Sigmoid colon (tissue), 6 donors: ENCODE measurements at regions not wholly inside any gene's neighbourhood (a gene's known extent, or its start where the extent isn't known, plus 50 kb on each side); places are given as distances from the start of the nearest gene placed in this dataset.

Experiments
- DNase-seq: peaks from one replicate; pipeline ENCODE4 v3.0.0-alpha.2; 2019
- H3K27ac ChIP-seq, 4 donors: fragments of 200-600 bp; sonication (generic); one replicate each; pipeline ENCODE4 v1.5.1; 2016 to 2019; ENCODE audit warnings: mild to moderate bottlenecking in 1 of 4
- H3K27me3 ChIP-seq, 3 donors: fragments of 200-600 bp; sonication (generic); one replicate each; pipeline ENCODE4 v1.5.1; 2019; ENCODE audit warnings: mild to moderate bottlenecking in 1 of 3
- H3K36me3 ChIP-seq, 4 donors: fragments of 200-600 bp; sonication (generic); one replicate each; pipeline ENCODE4 v1.5.1; 2016 to 2019
- H3K4me1 ChIP-seq, 4 donors: fragments of 200-600 bp; sonication (generic); one replicate each; pipeline ENCODE4 v1.5.1; 2017 to 2019
- H3K4me3 ChIP-seq, 4 donors: fragments of 200-600 bp; sonication (generic); one replicate each; pipeline ENCODE4 v1.5.1; 2017 to 2019; ENCODE audit warnings: mild to moderate bottlenecking in 2 of 4, moderate library complexity in 1 of 4
- H3K9me3 ChIP-seq, 4 donors: fragments of 200-600 bp in 3 of 4; sonication (generic) in 3 of 4; one replicate each; pipeline versions ENCODE4 v1.5.1 to v1.6.1; 2013 to 2019
- EP300 ChIP-seq, 4 donors: sonication (generic); formaldehyde crosslinking; IDR thresholded peaks; one replicate each; pipeline ENCODE4 v1.6.1; 2017; ENCODE audit warnings: antibody characterized with exemption in 4 of 4
- POLR2A ChIP-seq, 2 donors: fragments of 450-650 bp; IDR thresholded peaks; one replicate each; pipeline ENCODE4 v1.6.1; 2016; ENCODE audit warnings: antibody characterized with exemption in 2 of 2, mild to moderate bottlenecking in 2 of 2, moderate library complexity in 2 of 2
- POLR2AphosphoS5 ChIP-seq, 4 donors: sonication (generic); formaldehyde crosslinking; IDR thresholded peaks; one replicate each; pipeline ENCODE4 v1.6.1; 2017; ENCODE audit warnings: antibody characterized with exemption in 4 of 4
- WGBS, 2 donors: extraction: QIAGEN DNeasy Blood & Tissue Kit; methylation state at CpG; one replicate each; pipeline ENCODE4 v1.1.7; 2013; 5-methylcytosine and 5-hydroxymethylcytosine counted together
- intact Hi-C: fragments of 100-400 bp; cut with DNase I; formaldehyde crosslinking; loops from one replicate; pipeline ENCODE4 v1.15.1; 2023
- TF ChIP-seq, protein P1 (sequence below), 4 experiments: fragments of 450-650 bp in 3 of 4; fragments of 200-600 bp in 1 of 4; IDR thresholded peaks; one replicate each; pipeline ENCODE4 v1.5.1; 2016 to 2019; ENCODE audit warnings: antibody characterized with exemption in 4 of 4, mild to moderate bottlenecking in 3 of 4, moderate library complexity in 2 of 4
- donor health status: healthy with polysubstance abuse.
- donor health status: healthy.

GRCh38 chr2:14272396-14273075 is 360.0 kb upstream of the LRATD1 start:
- Histone ChIP-seq H3K27ac (no peak overlapping the region), H3K36me3 (no peaks in the 10 kb centered on the region), H3K9me3 (peaks cover 0 to 2% (median 0%) of the 10 kb centered on the region in 4 donors), H3K4me1 (no peaks in the 10 kb centered on the region), H3K4me3 (no peak overlapping the region), H3K27me3 (no peaks in the 10 kb centered on the region)
- no peak for DNase-seq
- 45 to 64% methylated on average over 4 of the region's 4 CpGs for WGBS, 2 donors
- intact Hi-C loops = no loop called here
- no peak for TF ChIP-seq EP300 (IDR thresholded peaks at IDR 0.05)
- TF ChIP-seq, protein P1, sequence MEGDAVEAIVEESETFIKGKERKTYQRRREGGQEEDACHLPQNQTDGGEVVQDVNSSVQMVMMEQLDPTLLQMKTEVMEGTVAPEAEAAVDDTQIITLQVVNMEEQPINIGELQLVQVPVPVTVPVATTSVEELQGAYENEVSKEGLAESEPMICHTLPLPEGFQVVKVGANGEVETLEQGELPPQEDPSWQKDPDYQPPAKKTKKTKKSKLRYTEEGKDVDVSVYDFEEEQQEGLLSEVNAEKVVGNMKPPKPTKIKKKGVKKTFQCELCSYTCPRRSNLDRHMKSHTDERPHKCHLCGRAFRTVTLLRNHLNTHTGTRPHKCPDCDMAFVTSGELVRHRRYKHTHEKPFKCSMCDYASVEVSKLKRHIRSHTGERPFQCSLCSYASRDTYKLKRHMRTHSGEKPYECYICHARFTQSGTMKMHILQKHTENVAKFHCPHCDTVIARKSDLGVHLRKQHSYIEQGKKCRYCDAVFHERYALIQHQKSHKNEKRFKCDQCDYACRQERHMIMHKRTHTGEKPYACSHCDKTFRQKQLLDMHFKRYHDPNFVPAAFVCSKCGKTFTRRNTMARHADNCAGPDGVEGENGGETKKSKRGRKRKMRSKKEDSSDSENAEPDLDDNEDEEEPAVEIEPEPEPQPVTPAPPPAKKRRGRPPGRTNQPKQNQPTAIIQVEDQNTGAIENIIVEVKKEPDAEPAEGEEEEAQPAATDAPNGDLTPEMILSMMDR (IDR thresholded peaks at IDR 0.05) = no peak
- TF ChIP-seq POLR2A (IDR thresholded peaks at IDR 0.05) = no peak

- intact Hi-C loops = no loop called here
- 89 to 91% methylated on average over 1 of the region's 1 CpG for WGBS, 2 donors
- Histone ChIP-seq H3K27me3 (no peaks in the 10 kb centered on the region), H3K9me3 (peaks cover 0 to 7% (median 0%) of the 10 kb centered on the region in 4 donors), H3K36me3 (no peaks in the 10 kb centered on the region), H3K27ac (no peak overlapping the region), H3K4me1 (no peaks in the 10 kb centered on the region), H3K4me3 (no peak overlapping the region)
- no peak for DNase-seq
- no peak for TF ChIP-seq EP300 (IDR thresholded peaks at IDR 0.05)
These were observed 358.9 kb upstream of the LRATD1 start for GRCh38 chr2:14273650-14274049.

- no peaks in the 10 kb centered on the region for H3K4me1 ChIP-seq
- TF ChIP-seq, protein P1 (IDR thresholded peaks at IDR 0.05) = no peak
- no peak for TF ChIP-seq POLR2A (IDR thresholded peaks at IDR 0.05)
- no peak for TF ChIP-seq EP300 (IDR thresholded peaks at IDR 0.05)
- no peak for TF ChIP-seq POLR2AphosphoS5 (IDR thresholded peaks at IDR 0.05)
- H3K27me3 ChIP-seq = no peaks in the 10 kb centered on the region
- H3K4me3 ChIP-seq = no peak overlapping the region
- intact Hi-C loops = no loop called here
- no peaks in the 10 kb centered on the region for H3K9me3 ChIP-seq
- no peak overlapping the region for H3K27ac ChIP-seq
- DNase-seq = no peak
- H3K36me3 ChIP-seq = no peaks in the 10 kb centered on the region
These were observed 348.3 kb upstream of the LRATD1 start for GRCh38 chr2:14284244-14284643.

DNA sequence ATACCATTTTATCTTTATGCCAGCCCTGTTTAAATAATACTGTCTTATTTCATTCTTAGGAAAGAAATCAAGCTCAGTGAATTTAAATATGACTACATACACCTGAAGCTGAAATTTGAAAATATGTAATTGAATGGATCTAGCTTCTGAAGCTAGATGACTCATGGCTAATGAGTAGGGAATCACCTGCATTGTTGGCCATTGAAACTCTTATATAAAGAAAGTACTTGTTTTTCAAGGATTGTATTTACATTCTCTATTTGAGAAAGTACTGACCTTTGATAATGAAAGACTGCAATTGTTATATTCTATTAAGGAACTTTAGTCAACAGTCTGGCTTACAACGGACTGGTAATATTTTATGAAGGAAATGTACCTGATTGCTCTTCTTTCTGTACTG is 346.7 kb upstream of the LRATD1 start:
- Histone ChIP-seq H3K4me1 (no peaks in the 10 kb centered on the region), H3K9me3 (no peaks in the 10 kb centered on the region), H3K4me3 (no peak overlapping the region), H3K27me3 (no peaks in the 10 kb centered on the region), H3K27ac (no peak overlapping the region), H3K36me3 (no peaks in the 10 kb centered on the region)
- 18 to 67% methylated on average over 1 of the region's 1 CpG for WGBS, 2 donors
- TF ChIP-seq, protein P1 (IDR thresholded peaks at IDR 0.05) = no peak
- TF ChIP-seq POLR2A (IDR thresholded peaks at IDR 0.05) (no peak), EP300 (IDR thresholded peaks at IDR 0.05) (no peak), POLR2AphosphoS5 (IDR thresholded peaks at IDR 0.05) (no peak)
- no peak for DNase-seq
- intact Hi-C loops = no loop called here

GRCh38 chr2:14288016-14288415 is 344.5 kb upstream of the LRATD1 start:
- WGBS, 2 donors = 68 to 69% methylated on average over 3 of the region's 3 CpGs
- no peak overlapping the region for H3K27ac ChIP-seq
- DNase-seq = no peak
- intact Hi-C loops = no loop called here
- no peaks in the 10 kb centered on the region for H3K9me3 ChIP-seq
- H3K36me3 ChIP-seq = no peaks in the 10 kb centered on the region
- TF ChIP-seq, protein P1 (IDR thresholded peaks at IDR 0.05) = no peak
- TF ChIP-seq EP300 (IDR thresholded peaks at IDR 0.05) = no peak
- TF ChIP-seq POLR2AphosphoS5 (IDR thresholded peaks at IDR 0.05) = no peak
- no peak for TF ChIP-seq POLR2A (IDR thresholded peaks at IDR 0.05)
- no peaks in the 10 kb centered on the region for H3K27me3 ChIP-seq
- H3K4me1 ChIP-seq = no peaks in the 10 kb centered on the region
- no peak overlapping the region for H3K4me3 ChIP-seq
